ENCODE measurements at regions not wholly inside any gene's neighbourhood (a gene's known extent, or its start where the extent isn't known, plus 50 kb on each side); places are given as distances from the start of the nearest gene placed in this dataset.

DNA sequence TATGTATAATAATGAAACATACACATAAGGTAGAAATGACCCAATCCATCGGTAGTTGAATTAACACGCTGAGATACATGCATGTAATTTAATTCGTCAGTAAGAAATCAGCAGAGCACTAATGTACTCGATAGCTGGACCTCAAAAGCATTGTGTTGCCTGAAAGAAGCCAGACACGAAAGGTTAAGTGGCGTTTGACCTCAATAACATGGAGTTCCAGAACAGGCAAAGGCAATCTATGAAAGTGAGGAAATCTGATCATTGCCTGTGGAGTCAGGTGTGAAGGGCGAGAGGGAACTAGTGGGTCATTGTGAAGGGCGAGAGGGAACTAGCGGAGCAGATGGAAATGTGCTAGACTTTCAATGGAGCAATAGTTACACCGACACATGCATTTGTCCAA, 970.4 kb upstream of the TMEM132C start:
- TF ChIP-seq, protein P1, sequence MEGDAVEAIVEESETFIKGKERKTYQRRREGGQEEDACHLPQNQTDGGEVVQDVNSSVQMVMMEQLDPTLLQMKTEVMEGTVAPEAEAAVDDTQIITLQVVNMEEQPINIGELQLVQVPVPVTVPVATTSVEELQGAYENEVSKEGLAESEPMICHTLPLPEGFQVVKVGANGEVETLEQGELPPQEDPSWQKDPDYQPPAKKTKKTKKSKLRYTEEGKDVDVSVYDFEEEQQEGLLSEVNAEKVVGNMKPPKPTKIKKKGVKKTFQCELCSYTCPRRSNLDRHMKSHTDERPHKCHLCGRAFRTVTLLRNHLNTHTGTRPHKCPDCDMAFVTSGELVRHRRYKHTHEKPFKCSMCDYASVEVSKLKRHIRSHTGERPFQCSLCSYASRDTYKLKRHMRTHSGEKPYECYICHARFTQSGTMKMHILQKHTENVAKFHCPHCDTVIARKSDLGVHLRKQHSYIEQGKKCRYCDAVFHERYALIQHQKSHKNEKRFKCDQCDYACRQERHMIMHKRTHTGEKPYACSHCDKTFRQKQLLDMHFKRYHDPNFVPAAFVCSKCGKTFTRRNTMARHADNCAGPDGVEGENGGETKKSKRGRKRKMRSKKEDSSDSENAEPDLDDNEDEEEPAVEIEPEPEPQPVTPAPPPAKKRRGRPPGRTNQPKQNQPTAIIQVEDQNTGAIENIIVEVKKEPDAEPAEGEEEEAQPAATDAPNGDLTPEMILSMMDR (IDR thresholded peaks at IDR 0.05; ENCODE audit: insufficient read depth, low read length, poor library complexity, severe bottlenecking) = no peak
- no peak for DNase-seq (ENCODE audit: low read depth)
- no peaks in the 10 kb centered on the region for H3K36me3 ChIP-seq (ENCODE audit: control insufficient read depth, insufficient read depth, low read length)
- no peak overlapping the region for H3K4me3 ChIP-seq (ENCODE audit: low read depth, low read length)
- H3K27me3 ChIP-seq (ENCODE audit: control insufficient read depth, insufficient read depth, low read length) = no peaks in the 10 kb centered on the region

DNA sequence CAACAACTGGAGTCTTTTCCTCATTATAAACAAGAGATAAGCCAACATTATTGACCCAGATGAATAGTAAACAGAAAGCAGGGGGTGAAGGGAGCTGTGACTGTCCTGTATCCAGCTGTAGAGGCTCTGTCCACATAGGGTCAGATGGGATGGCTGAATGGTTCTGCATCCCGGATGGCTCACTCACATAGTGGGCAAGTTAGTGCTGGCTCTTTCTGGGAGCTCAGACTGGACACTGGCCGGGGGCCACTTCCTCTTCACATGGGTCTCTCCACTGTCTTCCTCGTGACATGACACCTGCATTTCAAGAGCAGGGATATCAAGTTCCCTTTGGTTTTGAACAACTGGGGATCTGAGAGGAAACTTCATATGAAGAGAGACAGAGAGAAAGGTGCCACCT, 969.6 kb upstream of the TMEM132C start:
- TF ChIP-seq, protein P1 (IDR thresholded peaks at IDR 0.05; ENCODE audit: insufficient read depth, low read length, poor library complexity, severe bottlenecking) = no peak
- no peak overlapping the region for H3K4me3 ChIP-seq (ENCODE audit: low read depth, low read length)
- DNase-seq (ENCODE audit: low read depth) = no peak
- no peaks in the 10 kb centered on the region for H3K27me3 ChIP-seq (ENCODE audit: control insufficient read depth, insufficient read depth, low read length)
- no peaks in the 10 kb centered on the region for H3K36me3 ChIP-seq (ENCODE audit: control insufficient read depth, insufficient read depth, low read length)

DNA sequence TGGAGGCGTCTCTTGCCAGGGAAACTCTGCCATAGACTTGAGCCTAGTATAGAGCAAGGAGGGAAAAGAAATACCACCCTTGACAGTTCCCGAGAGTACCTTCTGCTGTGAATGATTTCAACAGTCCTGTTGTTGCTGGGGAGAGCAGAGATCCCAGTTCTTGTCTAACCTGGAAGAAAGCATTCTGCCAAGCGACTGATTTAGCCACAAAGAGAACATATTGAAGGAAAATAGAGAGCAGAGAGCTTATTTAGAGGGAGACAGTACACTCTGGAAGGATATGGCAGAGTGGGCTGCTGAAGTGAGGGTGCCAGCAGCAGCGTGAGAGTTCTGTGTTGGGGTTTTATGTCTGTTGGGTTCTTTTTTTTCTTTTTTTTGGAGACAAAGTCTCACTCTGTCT, 966.9 kb upstream of the TMEM132C start:
- TF ChIP-seq, protein P1 (IDR thresholded peaks at IDR 0.05; ENCODE audit: insufficient read depth, low read length, poor library complexity, severe bottlenecking) = no peak
- Histone ChIP-seq H3K36me3 (ENCODE audit: control insufficient read depth, insufficient read depth, low read length) (no peaks in the 10 kb centered on the region), H3K4me3 (ENCODE audit: low read depth, low read length) (no peak overlapping the region), H3K27me3 (ENCODE audit: control insufficient read depth, insufficient read depth, low read length) (no peaks in the 10 kb centered on the region)
- no peak for DNase-seq (ENCODE audit: low read depth)

DNA sequence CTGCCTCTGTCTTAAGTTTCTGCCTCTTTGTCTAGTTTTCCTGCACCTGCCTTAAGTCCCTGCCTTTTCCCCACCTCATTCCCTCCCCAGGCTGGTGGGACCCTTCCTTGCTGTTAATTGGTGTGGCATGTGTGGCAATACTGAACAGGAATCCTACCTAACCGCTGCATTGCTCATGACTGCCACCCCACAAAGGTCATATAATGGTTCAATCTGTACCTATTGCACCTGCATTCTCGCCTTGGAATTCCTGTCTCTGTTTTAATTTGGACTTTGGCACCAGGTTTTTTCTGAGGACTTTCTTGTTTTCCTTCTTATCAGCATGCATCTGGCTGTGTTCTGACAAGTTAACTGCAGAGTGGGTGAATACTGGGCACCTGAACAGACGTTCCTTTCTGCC, 966.2 kb upstream of the TMEM132C start:
- no peak overlapping the region for H3K4me3 ChIP-seq (ENCODE audit: low read depth, low read length)
- H3K27me3 ChIP-seq (ENCODE audit: control insufficient read depth, insufficient read depth, low read length) = no peaks in the 10 kb centered on the region
- no peak for DNase-seq (ENCODE audit: low read depth)
- H3K36me3 ChIP-seq (ENCODE audit: control insufficient read depth, insufficient read depth, low read length) = no peaks in the 10 kb centered on the region
- TF ChIP-seq, protein P1 (IDR thresholded peaks at IDR 0.05; ENCODE audit: insufficient read depth, low read length, poor library complexity, severe bottlenecking) = no peak

DNA sequence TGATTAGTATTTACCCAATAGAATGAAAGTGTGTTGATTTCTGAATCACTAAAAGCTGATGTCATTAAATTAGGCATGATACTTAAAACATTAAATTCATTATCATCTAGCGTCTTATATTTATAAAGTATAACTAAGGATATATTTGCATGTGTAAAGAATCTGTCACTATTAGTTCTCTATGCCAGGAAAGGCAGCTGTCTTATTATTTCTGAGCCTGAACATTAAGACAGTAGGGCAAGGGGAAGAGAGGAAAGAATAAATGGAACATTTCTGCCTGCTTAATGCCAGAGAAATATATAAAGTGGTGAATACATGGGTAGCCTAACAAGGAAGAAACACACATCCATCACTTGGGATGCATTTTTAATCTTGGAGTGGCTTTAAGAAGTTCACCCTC, 965.1 kb upstream of the TMEM132C start:
- no peak overlapping the region for H3K4me3 ChIP-seq (ENCODE audit: low read depth, low read length)
- TF ChIP-seq, protein P1 (IDR thresholded peaks at IDR 0.05; ENCODE audit: insufficient read depth, low read length, poor library complexity, severe bottlenecking) = no peak
- DNase-seq (ENCODE audit: low read depth) = no peak
- no peaks in the 10 kb centered on the region for H3K27me3 ChIP-seq (ENCODE audit: control insufficient read depth, insufficient read depth, low read length)
- H3K36me3 ChIP-seq (ENCODE audit: control insufficient read depth, insufficient read depth, low read length) = no peaks in the 10 kb centered on the region
